ENCODE measurements at regions not wholly inside any gene's neighbourhood (a gene's known extent, or its start where the extent isn't known, plus 50 kb on each side); places are given as distances from the start of the nearest gene placed in this dataset.
"Not testable (repeated sequence)": the region's sequence is repeated elsewhere in the genome, so short reads cannot be mapped to it uniquely, and the experiment has no call there.

DNA sequence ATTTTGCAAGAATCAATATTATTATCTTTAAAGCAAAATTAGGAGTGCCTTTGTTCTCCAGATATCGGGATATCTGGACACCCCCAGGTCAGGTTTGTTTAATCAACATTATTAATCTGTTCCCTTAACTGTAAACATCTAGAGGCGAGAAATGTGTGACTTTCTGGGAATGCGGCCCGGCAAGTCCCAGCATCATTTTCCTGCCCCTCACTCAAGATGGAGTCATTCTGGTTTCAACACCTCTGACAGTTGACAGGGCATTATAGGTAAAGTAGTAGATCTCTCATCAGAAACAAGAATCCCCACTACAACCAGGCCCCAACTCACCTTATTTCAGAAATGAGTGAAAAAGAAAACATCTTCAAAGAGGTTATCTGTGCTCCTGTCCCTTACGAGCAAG, 331.6 kb upstream of the ZFP42 start:
- H3K4me3 ChIP-seq (ENCODE audit: low read depth, low read length): no peak overlapping the region
- DNase-seq (ENCODE audit: low read depth): no peak
- no peak for TF ChIP-seq CTCF (IDR thresholded peaks at IDR 0.05; ENCODE audit: insufficient read depth, low read length)

DNA sequence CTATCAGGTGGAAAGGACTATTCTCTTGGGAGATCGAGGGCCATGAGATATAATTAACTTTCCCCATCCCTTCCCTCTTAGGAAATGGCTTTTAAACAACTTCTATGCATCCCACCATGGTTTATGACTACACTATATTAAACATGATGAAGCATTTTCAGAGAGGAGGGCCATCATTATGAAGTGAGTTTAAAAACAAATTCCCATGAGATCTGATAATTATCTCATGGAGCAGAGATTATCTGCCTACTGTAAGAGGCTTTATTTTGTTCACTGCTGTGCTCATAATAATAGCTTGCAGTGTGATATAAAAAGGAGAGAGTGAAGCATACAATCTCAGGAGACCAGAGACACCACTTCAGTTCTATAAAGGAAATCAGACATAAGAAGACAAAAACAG, 330.5 kb upstream of the ZFP42 start:
- DNase-seq (ENCODE audit: low read depth): no peak
- TF ChIP-seq CTCF (IDR thresholded peaks at IDR 0.05; ENCODE audit: insufficient read depth, low read length): no peak
- H3K4me3 ChIP-seq (ENCODE audit: low read depth, low read length): no peak overlapping the region

- no peak for DNase-seq (ENCODE audit: low read depth)
- no peak overlapping the region for H3K4me3 ChIP-seq (ENCODE audit: low read depth, low read length)
- TF ChIP-seq CTCF (IDR thresholded peaks at IDR 0.05; ENCODE audit: insufficient read depth, low read length): no peak
These were observed 329.5 kb upstream of the ZFP42 start for GRCh38 chr4:187666034-187666433.

GRCh38 chr4:187666697-187667494, 328.7 kb upstream of the ZFP42 start:
- no peak overlapping the region for H3K4me3 ChIP-seq (ENCODE audit: low read depth, low read length)
- no peak for DNase-seq (ENCODE audit: low read depth)
- TF ChIP-seq CTCF (IDR thresholded peaks at IDR 0.05; ENCODE audit: insufficient read depth, low read length): no peak

GRCh38 chr4:187668526-187669082, 327.0 kb upstream of the ZFP42 start:
- no peak for DNase-seq (ENCODE audit: low read depth)
- no peak for TF ChIP-seq CTCF (IDR thresholded peaks at IDR 0.05; ENCODE audit: insufficient read depth, low read length)
- H3K4me3 ChIP-seq (ENCODE audit: low read depth, low read length): no peak overlapping the region

DNA sequence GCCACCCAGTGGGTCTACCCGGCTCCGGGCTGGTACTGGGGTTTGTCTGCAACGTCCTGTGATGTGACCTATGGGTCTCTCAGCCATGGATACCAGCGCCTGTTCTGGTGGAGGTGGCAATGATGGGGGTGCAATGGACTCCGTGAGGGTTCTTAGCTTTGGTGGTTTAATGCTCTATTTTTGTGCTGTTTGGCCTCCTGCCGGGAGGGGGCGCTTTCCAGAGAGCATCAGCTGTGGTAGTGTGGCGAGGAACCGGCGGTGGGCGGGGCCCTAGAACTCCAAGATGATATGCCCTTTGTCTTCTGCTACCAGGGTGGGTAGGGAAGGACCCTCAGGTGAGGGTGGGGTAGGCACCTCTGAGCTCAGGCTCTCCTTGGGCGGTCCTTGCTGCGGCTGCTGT, 324.1 kb upstream of the ZFP42 start:
- not testable (repeated sequence) for H3K4me3 ChIP-seq (ENCODE audit: low read depth, low read length); DNase-seq (ENCODE audit: low read depth)

GRCh38 chr4:187671958-187672357, 323.6 kb upstream of the ZFP42 start:
- not testable (repeated sequence) for DNase-seq (ENCODE audit: low read depth); H3K4me3 ChIP-seq (ENCODE audit: low read depth, low read length)

DNA sequence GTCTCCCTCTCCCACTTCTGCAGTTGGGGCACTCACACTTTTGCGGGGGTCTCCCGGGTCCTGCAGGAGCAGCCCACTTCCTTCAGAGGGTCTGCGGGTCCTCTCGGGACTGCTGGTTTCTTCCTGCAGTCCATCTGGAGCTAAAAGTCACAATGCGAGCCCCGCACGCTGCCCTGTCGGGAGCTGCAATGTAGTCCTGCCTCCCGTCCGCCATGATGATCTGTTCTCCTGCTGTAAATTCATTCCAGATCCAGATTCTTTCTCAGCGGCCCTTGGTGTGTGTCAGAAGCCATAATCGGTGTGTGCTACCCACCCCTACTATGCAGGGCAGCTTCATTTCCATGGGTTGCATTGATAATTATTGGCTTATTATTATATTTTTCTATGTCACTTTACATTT, 323.0 kb upstream of the ZFP42 start:
- DNase-seq (ENCODE audit: low read depth); H3K4me3 ChIP-seq (ENCODE audit: low read depth, low read length): not testable (repeated sequence)
